Astrocyte (in vitro differentiated cells and primary cell): ENCODE measurements at regions not wholly inside any gene's neighbourhood (a gene's known extent, or its start where the extent isn't known, plus 50 kb on each side); places are given as distances from the start of the nearest gene placed in this dataset.
"Not testable (repeated sequence)": the region's sequence is repeated elsewhere in the genome, so short reads cannot be mapped to it uniquely, and the experiment has no call there.

Experiments used
- DNase-seq: peaks from one replicate; pipeline ENCODE4 v3.0.0-alpha.2; 2010; ENCODE audit warnings: low read depth
- FAIRE-seq: peaks from 2 replicates; lab custom pipeline; 2011; peaks lifted over from hg19 to GRCh38; lab: Jason Lieb, UNC
- H2AFZ ChIP-seq: 2 replicates; pipeline ENCODE4 v1.6.0; 2012; ENCODE audit warnings: low read depth, low read length, inconsistent platforms
- H3K27ac ChIP-seq: 2 replicates; pipeline ENCODE4 v1.5.1; 2011; ENCODE audit warnings: low read depth, low read length, inconsistent platforms
- H3K27me3 ChIP-seq: 2 replicates; pipeline ENCODE4 v1.6.0; 2011; ENCODE audit warnings: low read length, inconsistent platforms; ENCODE audit not compliant: insufficient read depth
- H3K36me3 ChIP-seq: 2 replicates; pipeline ENCODE4 v1.5.1; 2011; ENCODE audit warnings: low read length, inconsistent platforms; ENCODE audit not compliant: insufficient read depth
- H3K4me1 ChIP-seq: 2 replicates; pipeline ENCODE4 v1.5.1; 2011; ENCODE audit warnings: low read length, inconsistent platforms; ENCODE audit not compliant: insufficient read depth
- H3K4me2 ChIP-seq: 2 replicates; pipeline ENCODE4 v1.6.0; 2012; ENCODE audit warnings: low read length, inconsistent platforms
- H3K4me3 ChIP-seq: 2 replicates; pipeline ENCODE4 v1.5.1; 2011; ENCODE audit warnings: low read depth, mild to moderate bottlenecking, low read length, inconsistent platforms; ENCODE audit not compliant: insufficient read depth
- H3K79me2 ChIP-seq: 2 replicates; pipeline ENCODE4 v1.6.0; 2012; ENCODE audit warnings: mild to moderate bottlenecking, low read length, inconsistent platforms; ENCODE audit not compliant: insufficient read depth
- H3K9ac ChIP-seq: 2 replicates; pipeline ENCODE4 v1.6.0; 2012; ENCODE audit warnings: mild to moderate bottlenecking, low read length, inconsistent platforms
- H3K9me3 ChIP-seq: 2 replicates; pipeline ENCODE4 v1.5.1; 2012; ENCODE audit warnings: low read depth, mild to moderate bottlenecking, low read length, inconsistent platforms; ENCODE audit not compliant: insufficient read depth
- H4K20me1 ChIP-seq: 2 replicates; pipeline ENCODE4 v1.6.0; 2012; ENCODE audit warnings: low read length, inconsistent platforms; ENCODE audit not compliant: insufficient read depth
- H3K27ac Mint-ChIP-seq: one replicate; pipeline ENCODE4 v1.8.0; 2021; ENCODE audit warnings: mild to moderate bottlenecking, mixed read lengths; ENCODE audit not compliant: unreplicated experiment
- H3K27me3 Mint-ChIP-seq: one replicate; pipeline ENCODE4 v1.8.0; 2021; ENCODE audit warnings: low read depth, mixed read lengths; ENCODE audit not compliant: unreplicated experiment
- H3K36me3 Mint-ChIP-seq: one replicate; pipeline ENCODE4 v1.8.0; 2021; ENCODE audit warnings: low read depth, mixed read lengths; ENCODE audit not compliant: unreplicated experiment
- H3K4me1 Mint-ChIP-seq: one replicate; pipeline ENCODE4 v1.8.0; 2021; ENCODE audit warnings: low read depth, mixed read lengths; ENCODE audit not compliant: unreplicated experiment
- H3K4me3 Mint-ChIP-seq: one replicate; pipeline ENCODE4 v1.8.0; 2021; ENCODE audit warnings: mild to moderate bottlenecking, moderate library complexity, mixed read lengths; ENCODE audit not compliant: unreplicated experiment
- H3K9me3 Mint-ChIP-seq: one replicate; pipeline ENCODE4 v1.8.0; 2021; ENCODE audit warnings: mild to moderate bottlenecking, mixed read lengths; ENCODE audit not compliant: unreplicated experiment
- CTCF ChIP-seq: IDR thresholded peaks from 2 replicates; pipeline ENCODE4 v1.5.1; 2011; ENCODE audit warnings: low read depth, mild to moderate bottlenecking, inconsistent platforms, low read length, moderate library complexity; ENCODE audit not compliant: insufficient read depth
- EZH2 ChIP-seq: IDR thresholded peaks from 2 replicates; pipeline ENCODE4 v1.6.1; 2012; ENCODE audit warnings: mild to moderate bottlenecking, low read length, inconsistent platforms; ENCODE audit not compliant: insufficient read depth

GRCh38 chr1:55868026-55868425 lies 652.9 kb upstream of the USP24 start:
- Mint-ChIP-seq H3K27ac (no peak overlapping the region), H3K4me1 (no peaks in the 10 kb centered on the region), H3K27me3 (peaks cover 38% of the 10 kb centered on the region), H3K9me3 (peaks cover under 1% of the 10 kb centered on the region), H3K4me3 (no peak overlapping the region), H3K36me3 (peaks cover 1% of the 10 kb centered on the region)
- FAIRE-seq, result no peak
- Histone ChIP-seq H3K4me2 (no peak overlapping the region), H3K9ac (no peak overlapping the region), H3K36me3 (no peaks in the 10 kb centered on the region), H2AFZ (no peak overlapping the region), H3K4me3 (no peak overlapping the region), H3K79me2 (no peaks in the 10 kb centered on the region), H4K20me1 (no peaks in the 10 kb centered on the region), H3K4me1 (no peaks in the 10 kb centered on the region), H3K9me3 (no peaks in the 10 kb centered on the region), H3K27me3 (no peaks in the 10 kb centered on the region), H3K27ac (no peak overlapping the region)
- TF ChIP-seq CTCF (no peak), EZH2 (no peak)
- peak; percentile 67 for DNase-seq

GRCh38 chr1:55867304-55867843 lies 652.2 kb upstream of the USP24 start:
- Mint-ChIP-seq H3K36me3 (peaks cover 1% of the 10 kb centered on the region), H3K9me3 (peaks cover 1% of the 10 kb centered on the region), H3K27me3 (peaks cover 33% of the 10 kb centered on the region), H3K4me3 (no peak overlapping the region), H3K4me1 (no peaks in the 10 kb centered on the region), H3K27ac (no peak overlapping the region)
- Histone ChIP-seq H3K9ac (no peak overlapping the region), H3K4me2 (no peak overlapping the region), H3K4me1 (no peaks in the 10 kb centered on the region), H3K4me3 (no peak overlapping the region), H2AFZ (no peak overlapping the region), H3K36me3 (no peaks in the 10 kb centered on the region), H3K9me3 (no peaks in the 10 kb centered on the region), H4K20me1 (no peaks in the 10 kb centered on the region), H3K27me3 (no peaks in the 10 kb centered on the region), H3K27ac (no peak overlapping the region), H3K79me2 (no peaks in the 10 kb centered on the region)
- TF ChIP-seq EZH2, result no peak
- no peak for TF ChIP-seq CTCF
- FAIRE-seq (no peak), DNase-seq (no peak)

GRCh38 chr1:55865778-55866177 lies 650.6 kb upstream of the USP24 start:
- H2AFZ ChIP-seq, H3K4me3 Mint-ChIP-seq, H3K9ac ChIP-seq, H3K4me2 ChIP-seq, H3K4me1 ChIP-seq, FAIRE-seq, H3K4me1 Mint-ChIP-seq, H3K4me3 ChIP-seq, H3K27me3 ChIP-seq, H3K36me3 ChIP-seq, DNase-seq, H3K27ac ChIP-seq, H3K9me3 Mint-ChIP-seq, H3K27ac Mint-ChIP-seq, H4K20me1 ChIP-seq, H3K9me3 ChIP-seq, H3K36me3 Mint-ChIP-seq, H3K79me2 ChIP-seq: not testable (repeated sequence)
- peaks cover 28% of the 10 kb centered on the region for H3K27me3 Mint-ChIP-seq
